GM12872 (cell line): ENCODE measurements at regions not wholly inside any gene's neighbourhood (a gene's known extent, or its start where the extent isn't known, plus 50 kb on each side); places are given as distances from the start of the nearest gene placed in this dataset.

Source experiments
- CTCF ChIP-seq: IDR thresholded peaks from 3 replicates; pipeline ENCODE4 v1.5.1; 2011; ENCODE audit warnings: low read depth, mild to moderate bottlenecking, low read length, moderate library complexity; ENCODE audit not compliant: insufficient read depth

- TF ChIP-seq CTCF: no peak
Measured at GRCh38 chr20:61119273-61119672, 132.8 kb upstream of the CDH4 start.

GRCh38 chr20:61119794-61120410 lies 132.2 kb upstream of the CDH4 start:
- TF ChIP-seq CTCF: no peak

- TF ChIP-seq CTCF: no peak
Measured at GRCh38 chr20:61120595-61121515, 131.2 kb upstream of the CDH4 start.

GRCh38 chr20:61121661-61122060 lies 130.4 kb upstream of the CDH4 start:
- TF ChIP-seq CTCF: no peak

GRCh38 chr20:61123286-61123685 lies 128.8 kb upstream of the CDH4 start:
- TF ChIP-seq CTCF: no peak

GRCh38 chr20:61123751-61124368 lies 128.2 kb upstream of the CDH4 start:
- TF ChIP-seq CTCF: no peak

GRCh38 chr20:61125076-61125475 lies 127.0 kb upstream of the CDH4 start:
- no peak for TF ChIP-seq CTCF
